NB4 (cell line): ENCODE measurements at regions not wholly inside any gene's neighbourhood (a gene's known extent, or its start where the extent isn't known, plus 50 kb on each side); places are given as distances from the start of the nearest gene placed in this dataset.

ENCODE experiments used
- CTCF ChIP-seq: IDR thresholded peaks from one replicate; pipeline ENCODE4 v1.5.1; 2012; ENCODE audit warnings: low read depth, low read length
- MAX ChIP-seq: IDR thresholded peaks from 2 replicates; pipeline ENCODE4 v1.6.1; 2011; ENCODE audit warnings: low read depth, low read length
- MYC ChIP-seq: IDR thresholded peaks from 2 replicates; pipeline ENCODE4 v1.6.1; 2011; ENCODE audit warnings: low read depth, low read length
- POLR2A ChIP-seq: IDR thresholded peaks from 2 replicates; pipeline ENCODE4 v1.6.1; 2011; ENCODE audit warnings: mild to moderate bottlenecking; ENCODE audit not compliant: insufficient read length; ENCODE audit errors: extremely low read depth

- TF ChIP-seq CTCF (no peak), POLR2A (no peak), MAX (no peak), MYC (no peak)
Observed at GRCh38 chr14:39763402-39763890, 331.2 kb upstream of the FBXO33 start.
